NCI-H2227 (cell line): ENCODE measurements at regions not wholly inside any gene's neighbourhood (a gene's known extent, or its start where the extent isn't known, plus 50 kb on each side); places are given as distances from the start of the nearest gene placed in this dataset.
"Not testable (repeated sequence)": the region's sequence is repeated elsewhere in the genome, so short reads cannot be mapped to it uniquely, and the experiment has no call there.

ENCODE experiments used
- DNase-seq: peaks from one replicate; lab custom pipeline; 2025; ENCODE audit not compliant: unreplicated experiment; lab: John Stamatoyannopoulos, UW

DNA sequence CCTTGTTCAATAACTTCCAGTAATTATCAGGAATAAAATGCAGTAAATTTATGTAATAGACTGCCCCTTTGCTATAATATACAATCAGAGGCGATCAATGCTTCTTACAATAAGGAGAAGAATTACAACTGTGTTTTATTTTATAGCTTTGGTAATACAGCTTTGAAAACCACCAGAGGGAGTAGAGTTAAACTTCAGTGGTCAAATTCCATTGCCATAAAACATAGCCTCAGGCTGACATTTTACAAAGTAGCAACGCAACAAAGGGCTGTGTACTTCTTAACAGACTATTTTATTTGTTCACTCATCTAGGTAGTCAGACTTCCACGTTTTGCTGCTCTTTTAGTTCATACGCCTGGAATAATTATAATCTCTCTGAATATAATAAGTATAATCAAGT is 58.5 kb downstream of the TEX13C start:
- peak; percentile 4 for DNase-seq

DNA sequence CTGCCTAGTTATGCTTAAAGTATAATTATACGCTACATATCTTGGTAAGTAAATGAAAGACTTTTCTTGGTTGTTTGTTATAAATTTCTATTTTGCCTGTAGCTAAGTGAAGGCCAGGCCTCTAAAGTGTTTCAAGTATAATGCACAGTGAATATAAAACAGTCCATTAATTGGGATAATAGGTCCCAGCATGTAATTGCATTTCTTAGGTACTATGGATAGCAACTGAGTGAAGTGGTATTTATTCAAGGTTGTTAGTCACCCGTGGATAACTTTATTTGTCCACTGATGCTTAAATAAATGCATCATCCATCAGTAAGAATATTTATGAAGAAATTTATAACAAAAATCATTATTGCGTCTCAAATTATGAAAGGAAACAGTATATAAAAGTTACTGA is 59.1 kb downstream of the TEX13C start:
- no peak for DNase-seq

- no peak for DNase-seq
These were observed 62.5 kb downstream of the TEX13C start for GRCh38 chrX:125382148-125382628.

GRCh38 chrX:125382889-125383288 is 63.2 kb downstream of the TEX13C start:
- no peak for DNase-seq

GRCh38 chrX:125384867-125385266 is 65.2 kb downstream of the TEX13C start:
- no peak for DNase-seq

DNA sequence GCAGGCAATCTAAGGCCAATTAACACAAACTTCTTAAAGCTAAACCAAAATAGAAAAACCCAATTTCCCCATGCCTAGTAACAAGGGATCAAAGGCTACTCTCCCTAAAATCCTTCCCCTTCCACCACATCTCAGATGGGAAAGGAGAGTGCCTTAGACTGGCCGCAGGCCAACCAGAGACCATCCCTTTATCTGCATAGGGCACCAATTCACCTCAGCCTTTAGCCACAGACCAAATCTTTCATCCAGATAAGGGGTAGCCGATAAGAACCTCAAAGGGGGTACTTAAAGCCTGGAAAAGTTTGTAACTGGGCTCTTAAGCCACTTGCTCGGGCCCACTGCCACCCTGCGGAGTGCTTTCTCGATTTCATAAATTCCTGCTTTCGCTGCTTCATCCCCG is 68.3 kb downstream of the TEX13C start:
- DNase-seq = no peak

- no peak for DNase-seq
These were observed 74.8 kb downstream of the TEX13C start for GRCh38 chrX:125394449-125394848.

DNA sequence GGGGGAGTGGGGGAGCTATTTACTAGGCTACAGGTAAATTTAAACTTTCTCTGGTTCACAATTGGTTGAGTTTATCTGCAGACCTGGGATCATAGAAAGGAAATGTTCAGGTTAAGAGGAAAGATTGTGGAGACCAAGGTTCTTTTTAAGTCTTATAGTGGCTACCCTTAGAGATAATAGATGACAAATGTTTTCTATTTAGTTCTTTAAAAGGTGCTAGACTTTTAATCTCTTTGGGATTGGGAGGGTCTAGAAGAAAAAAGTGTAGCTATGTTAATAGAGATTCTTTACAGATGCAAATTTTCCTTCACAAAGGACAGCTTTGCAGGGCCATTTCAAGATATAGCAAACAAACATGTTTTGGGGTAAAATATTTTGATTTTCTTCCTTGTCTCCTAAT is 76.0 kb downstream of the TEX13C start:
- DNase-seq = no peak

DNA sequence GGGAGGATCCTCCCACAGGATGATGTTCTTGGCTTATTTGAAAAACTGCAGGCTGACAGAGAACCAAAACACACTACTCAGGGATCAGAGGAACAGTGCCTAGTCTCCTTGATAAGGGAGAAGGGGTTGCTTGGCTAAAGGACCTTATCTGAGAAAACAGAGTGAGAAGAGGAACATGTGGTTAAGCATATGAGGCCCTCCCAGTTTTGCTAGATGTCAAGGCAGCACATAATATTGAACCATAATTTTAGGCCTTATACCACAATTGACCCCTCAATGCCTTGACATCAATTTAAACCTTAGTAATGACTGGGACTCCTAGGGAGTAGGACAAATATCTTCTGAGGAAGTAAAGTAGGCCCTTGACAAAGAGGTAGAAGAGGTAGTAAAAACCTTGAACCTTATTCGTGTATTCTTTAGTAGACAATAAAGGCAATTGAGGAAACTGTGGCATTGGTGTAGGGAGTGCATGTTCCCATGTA is 79.3 kb downstream of the TEX13C start:
- no peak for DNase-seq

DNA sequence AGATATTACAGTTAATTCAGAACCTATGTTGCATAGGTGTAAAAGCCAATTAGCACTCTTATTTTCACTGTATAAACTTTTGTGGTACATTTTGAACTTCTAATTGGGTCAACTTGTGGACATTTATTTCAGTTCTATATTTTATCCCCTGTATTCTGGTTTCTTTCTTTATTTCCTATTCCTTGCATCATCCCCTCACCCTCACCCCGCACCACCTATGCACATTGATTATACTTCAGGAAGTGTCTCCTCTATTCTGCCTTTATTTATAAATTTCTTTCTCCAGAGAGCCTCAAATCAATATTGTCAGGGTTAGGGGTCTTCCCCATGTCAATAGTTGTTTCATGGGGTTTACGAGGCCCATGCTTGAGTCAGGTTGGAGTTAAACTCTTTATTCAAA is 83.1 kb downstream of the TEX13C start:
- no peak for DNase-seq

DNA sequence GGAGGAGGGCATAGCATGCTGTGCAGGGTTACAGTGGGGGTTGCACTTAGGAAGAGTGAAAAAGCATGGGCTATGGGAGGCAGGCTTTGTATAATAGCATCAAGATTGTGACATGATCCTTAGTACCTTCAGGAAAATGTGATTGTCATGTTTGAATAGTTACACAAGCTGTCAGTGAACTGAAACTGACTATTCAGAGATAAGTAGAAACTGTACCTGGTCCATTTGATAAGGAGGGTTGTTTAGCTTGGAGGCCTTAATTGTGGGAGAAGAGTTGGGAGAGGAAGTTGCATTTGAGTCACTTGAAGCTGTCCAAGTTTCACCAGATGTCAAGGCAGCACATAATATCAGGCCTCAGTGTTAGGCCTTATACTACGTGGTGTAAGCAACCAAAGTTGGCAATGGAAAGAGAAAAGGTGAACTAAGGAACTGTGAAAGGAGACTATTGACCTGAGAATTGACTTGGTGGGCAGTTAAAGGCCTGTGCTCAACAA is 85.0 kb downstream of the TEX13C start:
- DNase-seq = no peak

GRCh38 chrX:125405339-125405738 is 85.7 kb downstream of the TEX13C start:
- no peak for DNase-seq

- DNase-seq = no peak
These were observed 87.6 kb downstream of the TEX13C start for GRCh38 chrX:125407314-125407713.

- no peak for DNase-seq
These were observed 101.1 kb downstream of the TEX13C start for GRCh38 chrX:125420809-125421208.

DNA sequence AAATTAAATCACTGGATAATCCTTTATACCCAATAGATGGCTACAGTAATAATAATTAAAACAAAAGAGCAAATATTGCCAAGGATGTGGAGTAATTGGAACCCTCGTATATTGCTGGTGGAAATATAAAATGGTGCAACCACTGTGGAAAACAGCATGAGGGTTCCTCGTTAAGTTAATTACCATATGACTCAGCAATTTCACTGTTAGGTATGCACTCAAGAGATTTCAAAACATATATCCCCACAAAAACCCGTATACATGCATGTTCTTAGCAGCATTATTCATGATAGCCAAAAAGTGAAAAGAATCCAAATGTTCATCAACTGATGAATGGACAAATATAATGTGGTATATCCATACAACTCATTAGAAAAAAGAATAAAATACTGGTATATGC is 103.3 kb downstream of the TEX13C start:
- DNase-seq = no peak

DNA sequence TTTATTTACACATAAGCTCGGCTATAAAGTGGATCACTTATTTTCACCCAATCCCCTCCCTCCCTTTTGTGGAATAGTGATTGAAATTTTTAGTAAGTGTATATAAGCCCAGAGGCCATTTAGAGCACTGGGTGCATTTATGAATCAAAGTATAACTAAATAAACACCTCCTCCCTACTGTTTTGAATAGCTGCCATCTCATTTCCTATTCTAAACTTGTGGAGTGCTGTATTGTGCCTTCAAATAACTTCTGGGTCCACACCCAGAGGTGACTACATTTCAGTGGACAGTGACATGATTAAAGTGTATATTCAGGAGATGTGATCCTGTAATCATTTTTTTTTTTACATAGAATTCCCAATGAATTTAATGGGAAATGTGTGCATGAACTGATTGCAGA is 104.9 kb downstream of the TEX13C start:
- DNase-seq = no peak

DNA sequence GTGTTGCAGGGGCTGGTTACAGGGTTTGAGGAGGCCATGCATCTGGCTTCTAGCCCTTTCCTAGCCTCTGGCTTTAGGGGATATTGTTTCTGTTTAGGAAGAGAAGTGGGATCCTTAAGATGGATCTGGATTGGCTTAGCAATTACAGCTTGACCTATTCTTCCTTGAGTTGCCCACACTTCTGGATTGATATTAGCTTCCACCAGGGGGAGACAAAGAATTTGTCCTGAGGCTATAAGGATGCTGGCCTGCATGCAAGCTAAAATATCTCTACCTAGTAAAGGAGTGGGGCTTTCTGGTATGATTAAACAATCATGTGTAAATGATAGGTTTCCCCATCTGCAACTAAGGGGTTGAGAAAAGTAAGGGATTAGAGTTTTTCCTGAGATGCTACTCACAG is 117.2 kb downstream of the TEX13C start:
- no peak for DNase-seq

DNA sequence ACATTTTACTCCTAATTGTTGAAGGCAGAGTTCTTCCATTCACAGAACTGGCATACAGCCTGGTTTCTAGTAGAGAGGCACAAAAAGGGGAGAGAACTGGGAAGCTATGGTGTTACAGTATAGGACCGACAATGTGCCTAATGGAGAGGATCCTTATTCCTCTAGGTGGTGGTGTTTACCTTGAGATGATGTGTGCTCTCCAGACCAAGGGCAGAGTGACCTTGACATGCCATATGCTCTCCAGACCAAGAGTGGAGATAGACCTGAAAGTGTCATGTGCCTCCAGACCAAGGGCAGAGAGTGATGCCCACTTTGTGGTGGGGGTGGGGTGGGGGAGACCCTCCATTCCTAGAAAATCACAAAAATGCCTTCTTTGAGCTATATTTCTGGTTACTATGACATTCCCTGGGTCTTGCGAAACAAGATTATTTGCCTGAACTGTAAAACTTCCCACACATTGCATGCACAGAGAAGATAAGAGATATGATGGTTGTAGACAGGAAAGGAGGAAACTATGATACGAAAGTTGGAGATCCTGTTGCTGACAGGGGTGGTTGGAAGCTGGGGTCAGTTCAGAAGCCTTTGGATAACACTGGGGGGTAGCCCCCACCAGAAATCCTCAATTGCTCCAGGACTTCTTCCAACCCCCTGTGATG is 119.7 kb downstream of the TEX13C start:
- DNase-seq = no peak

DNA sequence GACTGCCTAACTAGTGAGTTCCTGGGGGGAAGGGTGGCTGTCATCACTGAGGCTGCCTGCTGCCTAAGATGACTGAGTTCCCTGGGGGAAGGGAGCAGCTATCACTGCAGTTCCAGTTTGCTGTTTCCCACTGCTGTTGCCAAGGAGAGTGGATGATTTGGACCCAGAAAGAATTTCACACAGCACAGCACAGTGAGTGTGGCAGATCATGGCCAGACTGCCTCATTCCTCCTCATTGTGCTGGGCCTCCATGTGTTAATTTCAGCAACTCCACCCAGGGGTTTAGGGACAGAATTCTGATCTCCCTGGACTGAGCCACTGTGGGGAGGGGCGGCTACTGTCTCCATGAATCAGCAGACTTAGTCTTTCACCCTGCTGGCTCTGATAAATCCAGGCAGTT is 125.0 kb downstream of the TEX13C start:
- no peak for DNase-seq

DNA sequence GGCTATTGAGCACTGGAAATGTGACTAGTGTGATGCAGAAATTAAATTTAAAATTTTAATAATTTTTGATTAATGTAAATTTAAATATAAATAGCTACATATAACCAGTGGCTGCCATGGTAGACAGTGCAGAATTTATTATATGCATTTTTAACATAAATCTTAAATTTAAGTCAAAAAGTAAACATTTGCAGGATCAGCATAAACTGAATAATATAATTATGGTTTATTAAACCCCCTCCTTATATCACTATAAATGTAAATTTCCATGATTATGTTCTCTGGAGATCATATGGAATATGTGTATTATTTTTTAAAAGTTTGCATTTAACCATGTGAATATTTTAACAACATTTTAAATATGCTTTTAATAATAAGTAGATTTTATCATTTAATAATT is 155.8 kb downstream of the TEX13C start:
- no peak for DNase-seq

- no peak for DNase-seq
These were observed 172.8 kb downstream of the TEX13C start for GRCh38 chrX:125492439-125492838.

- not testable (repeated sequence) for DNase-seq
These were observed 173.3 kb downstream of the TEX13C start for GRCh38 chrX:125493004-125493403.

DNA sequence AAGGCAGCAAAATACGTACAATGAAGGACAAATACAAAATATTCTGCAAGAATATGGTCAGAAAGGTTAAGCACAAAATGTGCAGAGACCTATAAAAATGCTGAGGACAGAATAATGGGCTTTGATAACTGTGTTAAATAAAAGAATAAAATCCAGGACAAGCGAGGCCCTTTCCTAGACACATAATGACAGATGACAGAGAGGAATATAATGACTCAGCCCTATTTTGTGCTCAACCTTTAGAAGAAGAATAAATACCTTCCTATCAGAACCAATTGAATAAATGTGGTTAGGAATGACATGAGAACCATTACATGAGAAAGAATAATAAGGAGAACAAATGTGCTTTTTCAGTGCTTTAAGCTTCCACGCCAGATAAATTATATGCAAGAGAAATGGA is 178.0 kb downstream of the TEX13C start:
- DNase-seq = no peak
